HG03045 (cell line): ENCODE measurements at regions not wholly inside any gene's neighbourhood (a gene's known extent, or its start where the extent isn't known, plus 50 kb on each side); places are given as distances from the start of the nearest gene placed in this dataset.
"Not testable (repeated sequence)": the region's sequence is repeated elsewhere in the genome, so short reads cannot be mapped to it uniquely, and the experiment has no call there.

Source experiments
- ATAC-seq: cut with Tn5 transposase; IDR thresholded peaks from one replicate; pipeline ENCODE4 v1.9.1; 2021; ENCODE audit warnings: mild to moderate bottlenecking, moderate library complexity; ENCODE audit not compliant: unreplicated experiment

GRCh38 chr13:106103779-106104178, 431.7 kb downstream of the EFNB2 start:
- ATAC-seq, result no peak

- ATAC-seq, result no peak
Observed at GRCh38 chr13:106102786-106103185, 432.7 kb downstream of the EFNB2 start.

- ATAC-seq, result no peak
Observed at GRCh38 chr13:106101201-106101600, 434.3 kb downstream of the EFNB2 start.

GRCh38 chr13:106100171-106100919, 435.1 kb downstream of the EFNB2 start:
- no peak for ATAC-seq

GRCh38 chr13:106099765-106100164, 435.7 kb downstream of the EFNB2 start:
- ATAC-seq, result no peak

GRCh38 chr13:106098778-106099177, 436.7 kb downstream of the EFNB2 start:
- ATAC-seq, result no peak

GRCh38 chr13:106096661-106097092, 438.8 kb downstream of the EFNB2 start:
- ATAC-seq, result no peak

- ATAC-seq, result no peak
Observed at GRCh38 chr13:106095919-106096318, 439.5 kb downstream of the EFNB2 start.

- no peak for ATAC-seq
Observed at GRCh38 chr13:106095406-106095805, 440.1 kb downstream of the EFNB2 start.

GRCh38 chr13:106090001-106090400, 445.5 kb downstream of the EFNB2 start:
- no peak for ATAC-seq

- ATAC-seq, result no peak
Observed at GRCh38 chr13:106089261-106089980, 446.0 kb downstream of the EFNB2 start.

GRCh38 chr13:106088085-106088484, 447.4 kb downstream of the EFNB2 start:
- no peak for ATAC-seq

GRCh38 chr13:106087201-106087600, 448.3 kb downstream of the EFNB2 start:
- ATAC-seq, result no peak

- peak; percentile 64 for ATAC-seq
Observed at GRCh38 chr13:106083620-106084350, 451.7 kb downstream of the EFNB2 start.

GRCh38 chr13:106081221-106081620, 454.2 kb downstream of the EFNB2 start:
- ATAC-seq, result not testable (repeated sequence)

GRCh38 chr13:106078191-106078590, 457.3 kb downstream of the EFNB2 start:
- ATAC-seq, result no peak

GRCh38 chr13:106077017-106077416, 458.4 kb downstream of the EFNB2 start:
- no peak for ATAC-seq

GRCh38 chr13:106072014-106072413, 463.4 kb downstream of the EFNB2 start:
- no peak for ATAC-seq

- ATAC-seq, result no peak
Observed at GRCh38 chr13:106063591-106064313, 471.7 kb downstream of the EFNB2 start.

- no peak for ATAC-seq
Observed at GRCh38 chr13:106061781-106062180, 473.7 kb downstream of the EFNB2 start.

GRCh38 chr13:106056851-106057250, 478.6 kb downstream of the EFNB2 start:
- no peak for ATAC-seq
